ENCODE measurements at regions not wholly inside any gene's neighbourhood (a gene's known extent, or its start where the extent isn't known, plus 50 kb on each side); places are given as distances from the start of the nearest gene placed in this dataset.

GRCh38 chr10:78280604-78281003 lies 246.9 kb downstream of the RPS24 start:
- Histone ChIP-seq H3K27me3 (ENCODE audit: low read depth, low read length) (no peaks in the 10 kb centered on the region), H3K4me1 (ENCODE audit: control insufficient read depth in 1 of 2, insufficient read depth in 2 of 2, low read length in 2 of 2) (no peaks in the 10 kb centered on the region), H3K27ac (ENCODE audit: low read length) (no peak overlapping the region), H3K36me3 (ENCODE audit: control insufficient read depth in 1 of 2, insufficient read depth in 2 of 2, low read length in 2 of 2) (no peaks in the 10 kb centered on the region), H3K9me3 (ENCODE audit: control insufficient read depth in 1 of 2, low read length in 2 of 2) (no peaks in the 10 kb centered on the region), H3K4me3 (ENCODE audit: low read depth in 1 of 2, low read length in 2 of 2) (no peak overlapping the region)

DNA sequence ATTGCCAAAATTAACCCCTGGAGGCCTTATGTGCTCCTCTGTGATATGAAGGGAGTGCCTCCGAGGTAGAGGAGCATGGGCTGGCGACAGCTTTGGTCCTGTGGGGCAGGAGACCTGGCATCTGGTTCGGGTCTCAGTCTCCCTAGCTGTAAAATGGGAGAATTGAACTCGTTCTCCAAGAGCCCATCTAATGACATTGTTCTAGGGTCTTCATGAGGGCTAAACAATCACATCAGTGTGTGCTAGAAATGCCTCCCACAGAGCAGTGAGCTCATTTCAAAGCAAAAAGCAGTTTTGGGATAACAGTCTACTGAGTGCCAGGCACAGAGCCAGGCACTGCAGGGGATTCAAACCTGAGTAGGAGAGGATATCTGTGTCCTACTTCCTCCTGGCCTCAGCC lies 248.0 kb downstream of the RPS24 start:
- Histone ChIP-seq H3K36me3 (ENCODE audit: control insufficient read depth in 1 of 2, insufficient read depth in 2 of 2, low read length in 2 of 2) (no peaks in the 10 kb centered on the region), H3K9me3 (ENCODE audit: control insufficient read depth in 1 of 2, low read length in 2 of 2) (no peaks in the 10 kb centered on the region), H3K4me1 (ENCODE audit: control insufficient read depth in 1 of 2, insufficient read depth in 2 of 2, low read length in 2 of 2) (no peaks in the 10 kb centered on the region), H3K27ac (ENCODE audit: low read length) (no peak overlapping the region), H3K27me3 (ENCODE audit: low read depth, low read length) (no peaks in the 10 kb centered on the region), H3K4me3 (ENCODE audit: low read depth in 1 of 2, low read length in 2 of 2) (no peak overlapping the region)

GRCh38 chr10:78283069-78283682 lies 249.5 kb downstream of the RPS24 start:
- Histone ChIP-seq H3K27me3 (ENCODE audit: low read depth, low read length) (no peaks in the 10 kb centered on the region), H3K4me1 (ENCODE audit: control insufficient read depth in 1 of 2, insufficient read depth in 2 of 2, low read length in 2 of 2) (no peaks in the 10 kb centered on the region), H3K27ac (ENCODE audit: low read length) (no peak overlapping the region), H3K4me3 (ENCODE audit: low read depth in 1 of 2, low read length in 2 of 2) (no peak overlapping the region), H3K36me3 (ENCODE audit: control insufficient read depth in 1 of 2, insufficient read depth in 2 of 2, low read length in 2 of 2) (no peaks in the 10 kb centered on the region), H3K9me3 (ENCODE audit: control insufficient read depth in 1 of 2, low read length in 2 of 2) (no peaks in the 10 kb centered on the region)

- Histone ChIP-seq H3K9me3 (ENCODE audit: control insufficient read depth in 1 of 2, low read length in 2 of 2) (no peaks in the 10 kb centered on the region), H3K4me1 (ENCODE audit: control insufficient read depth in 1 of 2, insufficient read depth in 2 of 2, low read length in 2 of 2) (no peaks in the 10 kb centered on the region)
These were observed 250.7 kb downstream of the RPS24 start for GRCh38 chr10:78284381-78284780.

DNA sequence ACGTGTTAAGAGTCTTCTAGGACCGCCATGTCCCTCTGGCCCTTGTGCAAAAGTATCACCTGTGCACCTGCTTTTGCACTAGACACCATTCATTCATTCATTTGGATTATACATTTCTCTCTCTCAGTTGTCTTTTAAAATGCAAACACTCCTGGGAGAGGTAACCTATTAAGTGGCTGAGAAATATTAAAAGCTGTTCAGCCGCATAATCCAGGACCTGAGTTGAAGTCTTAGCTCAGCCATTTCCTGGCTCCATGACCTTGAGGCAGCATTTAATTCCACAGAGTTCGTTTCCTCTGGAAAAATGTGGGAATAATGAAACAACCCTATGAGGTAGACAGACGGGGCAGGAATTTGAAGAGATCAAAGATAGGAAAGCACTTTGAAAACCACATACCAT lies 251.6 kb downstream of the RPS24 start:
- Histone ChIP-seq H3K9me3 (ENCODE audit: control insufficient read depth in 1 of 2, low read length in 2 of 2) (no peaks in the 10 kb centered on the region), H3K4me1 (ENCODE audit: control insufficient read depth in 1 of 2, insufficient read depth in 2 of 2, low read length in 2 of 2) (no peaks in the 10 kb centered on the region), H3K36me3 (ENCODE audit: control insufficient read depth in 1 of 2, insufficient read depth in 2 of 2, low read length in 2 of 2) (no peaks in the 10 kb centered on the region), H3K4me3 (ENCODE audit: low read depth in 1 of 2, low read length in 2 of 2) (no peak overlapping the region), H3K27ac (ENCODE audit: low read length) (no peak overlapping the region), H3K27me3 (ENCODE audit: low read depth, low read length) (no peaks in the 10 kb centered on the region)

More at GRCh38 chr10:78284381-78284780, 250.7 kb downstream of the RPS24 start:
- Histone ChIP-seq H3K27ac (ENCODE audit: low read length) (no peak overlapping the region), H3K36me3 (ENCODE audit: control insufficient read depth in 1 of 2, insufficient read depth in 2 of 2, low read length in 2 of 2) (no peaks in the 10 kb centered on the region), H3K27me3 (ENCODE audit: low read depth, low read length) (no peaks in the 10 kb centered on the region), H3K4me3 (ENCODE audit: low read depth in 1 of 2, low read length in 2 of 2) (no peak overlapping the region)

- H3K36me3 ChIP-seq (ENCODE audit: control insufficient read depth in 1 of 2, insufficient read depth in 2 of 2, low read length in 2 of 2), result no peaks in the 10 kb centered on the region
These were observed 252.5 kb downstream of the RPS24 start for GRCh38 chr10:78286186-78286585.

GRCh38 chr10:78286668-78287067 lies 253.0 kb downstream of the RPS24 start:
- Histone ChIP-seq H3K9me3 (ENCODE audit: control insufficient read depth in 1 of 2, low read length in 2 of 2) (no peaks in the 10 kb centered on the region), H3K4me3 (ENCODE audit: low read depth in 1 of 2, low read length in 2 of 2) (no peak overlapping the region), H3K27me3 (ENCODE audit: low read depth, low read length) (no peaks in the 10 kb centered on the region), H3K36me3 (ENCODE audit: control insufficient read depth in 1 of 2, insufficient read depth in 2 of 2, low read length in 2 of 2) (no peaks in the 10 kb centered on the region), H3K27ac (ENCODE audit: low read length) (no peak overlapping the region), H3K4me1 (ENCODE audit: control insufficient read depth in 1 of 2, insufficient read depth in 2 of 2, low read length in 2 of 2) (no peaks in the 10 kb centered on the region)

More at GRCh38 chr10:78286186-78286585, 252.5 kb downstream of the RPS24 start:
- H3K9me3 ChIP-seq (ENCODE audit: control insufficient read depth in 1 of 2, low read length in 2 of 2), result no peaks in the 10 kb centered on the region
- no peak overlapping the region for H3K27ac ChIP-seq (ENCODE audit: low read length)
- no peaks in the 10 kb centered on the region for H3K4me1 ChIP-seq (ENCODE audit: control insufficient read depth in 1 of 2, insufficient read depth in 2 of 2, low read length in 2 of 2)
- no peak overlapping the region for H3K4me3 ChIP-seq (ENCODE audit: low read depth in 1 of 2, low read length in 2 of 2)
- H3K27me3 ChIP-seq (ENCODE audit: low read depth, low read length), result no peaks in the 10 kb centered on the region

DNA sequence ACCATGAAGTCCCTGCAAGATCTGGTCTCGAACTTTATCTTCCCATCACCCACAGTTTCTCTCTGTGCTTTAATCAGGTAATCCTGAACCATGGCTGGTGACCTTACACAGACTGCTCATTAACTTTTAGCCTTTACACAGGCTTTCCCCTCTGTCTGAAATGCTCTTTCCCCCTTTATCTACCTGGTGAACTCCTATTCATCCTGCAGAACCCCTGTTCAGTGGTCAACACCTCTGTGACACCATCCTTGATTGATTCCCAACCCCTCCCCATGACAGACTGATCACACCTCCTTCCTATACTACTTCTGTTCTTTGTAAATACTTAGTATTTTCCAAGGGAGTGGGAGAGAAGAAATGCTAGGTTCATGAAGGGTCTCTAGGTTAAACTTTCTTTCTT lies 254.0 kb downstream of the RPS24 start:
- Histone ChIP-seq H3K27ac (ENCODE audit: low read length) (no peak overlapping the region), H3K27me3 (ENCODE audit: low read depth, low read length) (no peaks in the 10 kb centered on the region), H3K4me3 (ENCODE audit: low read depth in 1 of 2, low read length in 2 of 2) (no peak overlapping the region), H3K9me3 (ENCODE audit: control insufficient read depth in 1 of 2, low read length in 2 of 2) (no peaks in the 10 kb centered on the region), H3K4me1 (ENCODE audit: control insufficient read depth in 1 of 2, insufficient read depth in 2 of 2, low read length in 2 of 2) (no peaks in the 10 kb centered on the region), H3K36me3 (ENCODE audit: control insufficient read depth in 1 of 2, insufficient read depth in 2 of 2, low read length in 2 of 2) (no peaks in the 10 kb centered on the region)

GRCh38 chr10:78288663-78289062 lies 255.0 kb downstream of the RPS24 start:
- Histone ChIP-seq H3K4me3 (ENCODE audit: low read depth in 1 of 2, low read length in 2 of 2) (no peak overlapping the region), H3K4me1 (ENCODE audit: control insufficient read depth in 1 of 2, insufficient read depth in 2 of 2, low read length in 2 of 2) (no peaks in the 10 kb centered on the region), H3K27ac (ENCODE audit: low read length) (no peak overlapping the region), H3K9me3 (ENCODE audit: control insufficient read depth in 1 of 2, low read length in 2 of 2) (no peaks in the 10 kb centered on the region), H3K27me3 (ENCODE audit: low read depth, low read length) (no peaks in the 10 kb centered on the region), H3K36me3 (ENCODE audit: control insufficient read depth in 1 of 2, insufficient read depth in 2 of 2, low read length in 2 of 2) (no peaks in the 10 kb centered on the region)

DNA sequence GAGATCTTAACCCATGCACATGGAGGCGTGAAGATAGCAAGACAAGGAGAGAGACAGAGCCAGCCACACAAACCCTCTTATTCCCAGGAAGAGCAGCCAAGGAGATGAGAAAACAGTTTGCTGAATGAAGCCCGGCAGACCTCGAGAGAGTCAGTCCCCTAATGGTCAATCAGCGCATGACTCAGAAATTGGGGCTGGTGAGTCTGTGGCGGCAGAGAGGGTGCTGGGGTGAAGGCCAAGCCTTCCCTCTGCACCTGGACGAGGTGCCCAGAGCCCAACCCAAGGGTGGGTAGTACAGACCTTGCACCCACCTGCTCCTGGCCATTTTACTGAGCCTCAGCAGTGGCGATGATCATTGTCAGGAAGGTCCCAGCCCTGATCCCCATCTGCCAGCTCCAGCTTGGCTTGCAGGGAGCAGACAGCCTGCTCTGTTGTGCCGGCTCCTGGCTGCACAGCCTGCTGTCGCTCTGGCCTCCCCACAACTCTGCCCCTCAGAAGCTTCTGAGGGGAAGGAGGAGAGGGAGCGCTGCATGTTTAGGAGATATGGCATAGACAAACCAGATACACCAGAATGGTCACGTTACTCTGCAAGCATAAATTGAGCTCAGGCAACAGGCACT lies 256.6 kb downstream of the RPS24 start:
- H3K9me3 ChIP-seq (ENCODE audit: control insufficient read depth in 1 of 2, low read length in 2 of 2), result no peaks in the 10 kb centered on the region
- peaks cover 0 to 9% of the 10 kb centered on the region in 2 donors for H3K4me1 ChIP-seq (ENCODE audit: control insufficient read depth in 1 of 2, insufficient read depth in 2 of 2, low read length in 2 of 2)
- H3K36me3 ChIP-seq (ENCODE audit: control insufficient read depth in 1 of 2, insufficient read depth in 2 of 2, low read length in 2 of 2), result no peaks in the 10 kb centered on the region
- H3K4me3 ChIP-seq (ENCODE audit: low read depth in 1 of 2, low read length in 2 of 2), result no peak overlapping the region
- no peak overlapping the region for H3K27ac ChIP-seq (ENCODE audit: low read length)
- no peaks in the 10 kb centered on the region for H3K27me3 ChIP-seq (ENCODE audit: low read depth, low read length)

DNA sequence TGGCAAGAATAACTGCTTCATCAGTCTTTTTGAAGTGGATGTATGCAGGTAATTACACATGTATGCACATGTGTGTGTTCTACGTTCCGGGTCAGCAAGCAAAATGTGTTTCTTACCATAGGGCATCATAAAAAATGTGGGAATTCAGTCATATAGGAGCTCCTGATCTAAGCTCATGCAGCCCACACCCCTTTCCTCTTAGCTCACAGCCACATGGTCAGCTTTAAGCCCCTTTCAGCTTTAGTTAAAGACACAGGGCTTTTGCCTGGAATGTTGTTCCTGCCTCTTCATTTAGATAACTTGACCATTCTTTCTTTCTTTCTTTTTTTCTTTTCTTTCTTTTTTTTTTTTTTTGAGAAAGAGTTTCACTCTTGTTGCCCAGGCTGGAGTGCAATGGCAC lies 258.1 kb downstream of the RPS24 start:
- Histone ChIP-seq H3K36me3 (ENCODE audit: control insufficient read depth in 1 of 2, insufficient read depth in 2 of 2, low read length in 2 of 2) (no peaks in the 10 kb centered on the region), H3K27ac (ENCODE audit: low read length) (no peak overlapping the region), H3K4me3 (ENCODE audit: low read depth in 1 of 2, low read length in 2 of 2) (no peak overlapping the region), H3K27me3 (ENCODE audit: low read depth, low read length) (no peaks in the 10 kb centered on the region), H3K4me1 (ENCODE audit: control insufficient read depth in 1 of 2, insufficient read depth in 2 of 2, low read length in 2 of 2) (peaks cover 0 to 13% of the 10 kb centered on the region in 2 donors), H3K9me3 (ENCODE audit: control insufficient read depth in 1 of 2, low read length in 2 of 2) (no peaks in the 10 kb centered on the region)

Data from muscle layer of duodenum (tissue), 2 donors.